ENCODE measurements at regions not wholly inside any gene's neighbourhood (a gene's known extent, or its start where the extent isn't known, plus 50 kb on each side); places are given as distances from the start of the nearest gene placed in this dataset.

- H3K9ac ChIP-seq (replicated peaks in 1 of 4; ENCODE audit: extremely low read depth in 1 of 4, low read depth in 3 of 4, low read length in 3 of 4), result no peak overlapping the region
- POLR2A ChIA-PET (ENCODE audit: partially characterized antibody), result no interaction called here
- no peak for TF ChIP-seq HDAC6 (IDR thresholded peaks at IDR 0.05; ENCODE audit: low read depth, low read length)
- TF ChIP-seq TBP (IDR thresholded peaks at IDR 0.05; ENCODE audit: low read depth, low read length), result no peak
- TF ChIP-seq NANOG (IDR thresholded peaks at IDR 0.05; ENCODE audit: insufficient read depth, low read depth, low read length, poor library complexity, severe bottlenecking), result no peak
- no peak for TF ChIP-seq SAP30 (IDR thresholded peaks at IDR 0.05; ENCODE audit: insufficient read depth, insufficient replicate concordance, low read length)
- TF ChIP-seq CTCF (IDR thresholded peaks at IDR 0.05; ENCODE audit: control extremely low read depth in 1 of 3, insufficient read depth in 1 of 3, low read depth in 1 of 3, low read length in 3 of 3), result no peak
- TF ChIP-seq TAF7 (optimal IDR thresholded peaks at IDR 0.05; ENCODE audit: borderline replicate concordance, low read depth, low read length), result no peak
- TF ChIP-seq USF2 (IDR thresholded peaks at IDR 0.05; ENCODE audit: low read length), result no peak
- TF ChIP-seq HDAC2 (IDR thresholded peaks at IDR 0.05; ENCODE audit: borderline replicate concordance in 1 of 2, low read depth in 2 of 2, low read length in 2 of 2), result no peak
- no peak for TF ChIP-seq JUN (IDR thresholded peaks at IDR 0.05; ENCODE audit: low read depth, low read length)
- no peak for TF ChIP-seq RFX5 (IDR thresholded peaks at IDR 0.05; ENCODE audit: borderline replicate concordance, low read depth, low read length)
Observed at GRCh38 chr5:6202968-6203365, 175.4 kb downstream of the MED10 start.

More at GRCh38 chr5:6202968-6203365, 175.4 kb downstream of the MED10 start:
- no peak overlapping the region for H4K5ac ChIP-seq (ENCODE audit: insufficient read length, low read depth, low read length)
- H3K4ac ChIP-seq (replicated peaks; ENCODE audit: insufficient read length, low read depth, low read length), result no peak overlapping the region
- no peaks in the 10 kb centered on the region for H3K79me2 ChIP-seq (ENCODE audit: control insufficient read depth in 1 of 2, insufficient read depth in 2 of 2, low read length in 2 of 2)
- H3K27me3 ChIP-seq (replicated peaks in 1 of 4; ENCODE audit: control insufficient read depth in 3 of 4, extremely low read depth in 1 of 4, insufficient read depth in 3 of 4, low read length in 3 of 4), result no peaks in the 10 kb centered on the region
- H3K14ac ChIP-seq (ENCODE audit: insufficient read length), result no peak overlapping the region
- no peaks in the 10 kb centered on the region for H3K36me3 ChIP-seq (ENCODE audit: control insufficient read depth in 2 of 4, insufficient read depth in 4 of 4, low read length in 3 of 4)
- no peak for FAIRE-seq
- H2BK120ac ChIP-seq (replicated peaks; ENCODE audit: low read depth, low read length), result no peak overlapping the region
- no peak overlapping the region for H4K8ac ChIP-seq (ENCODE audit: extremely low read depth, insufficient read depth, low read length)
- H2BK12ac ChIP-seq (ENCODE audit: low read depth, low read length), result no peak overlapping the region
- CTCF ChIA-PET (ENCODE audit: partially characterized antibody), result interaction anchor here (0.7 to 1.5 kb wide), 5 partner anchors 9 to 94 kb away, joined by 3 to 4 read pairs (median 3); no protein-coding TSS in a partner anchor
- no peak overlapping the region for H3K18ac ChIP-seq (ENCODE audit: extremely low read depth, low read length)
- peaks cover 3 to 4% of the 10 kb centered on the region in 2 experiments; a peak in 2 of 4 replicates for H3K9me3 ChIP-seq (ENCODE audit: insufficient read depth in 2 of 2, low read depth in 1 of 2, low read length in 1 of 2)
- 94% methylated on average over 4 of the region's 4 CpGs; no CpG with 5 or more reads in 1 of the 2 experiments for WGBS, 2 experiments (ENCODE audit: extremely low coverage in 1 of 2, insufficient coverage in 1 of 2, insufficient read length in 1 of 2, insufficient replicate concordance in 2 of 2, low coverage in 1 of 2, low lambda C conversion rate in 2 of 2, missing lambda C conversion rate in 1 of 2)
- no peak overlapping the region for H2BK20ac ChIP-seq (ENCODE audit: low read length)
- H3K4me2 ChIP-seq (ENCODE audit: insufficient read depth in 1 of 2, low read depth in 2 of 2, low read length in 2 of 2), result no peak overlapping the region
- no peak overlapping the region for H2BK15ac ChIP-seq (ENCODE audit: low read length)
- H3K79me1 ChIP-seq (ENCODE audit: low read depth, low read length), result no peaks in the 10 kb centered on the region
- H3K56ac ChIP-seq (replicated peaks; ENCODE audit: insufficient read length, low read depth, low read length), result no peak overlapping the region
- H3K23me2 ChIP-seq (ENCODE audit: low read depth, low read length), result no peaks in the 10 kb centered on the region
- H3K4me3 ChIP-seq (ENCODE audit: extremely low read depth in 1 of 4, insufficient read depth in 2 of 4, low read depth in 3 of 4, low read length in 4 of 4), result no peak overlapping the region
- H2AFZ ChIP-seq (ENCODE audit: low read length), result no peak overlapping the region
- no peak for DNase-seq (ENCODE audit: low read depth in 1 of 2, low spot score in 2 of 2)
- H2AK5ac ChIP-seq (ENCODE audit: low read depth, low read length), result no peak overlapping the region
- no peak overlapping the region for H3K23ac ChIP-seq (ENCODE audit: insufficient read length)
- peaks cover 0 to 3% (median 0%) of the 10 kb centered on the region in 4 experiments; a peak in 2 of 7 replicates for H3K4me1 ChIP-seq (replicated peaks in 1 of 4; ENCODE audit: control insufficient read depth in 3 of 4, insufficient read depth in 4 of 4, low read length in 3 of 4)
- H4K20me1 ChIP-seq (replicated peaks in 1 of 2; ENCODE audit: control insufficient read depth in 1 of 2, insufficient read depth in 2 of 2, low read length in 2 of 2), result no peaks in the 10 kb centered on the region
- H2BK5ac ChIP-seq (ENCODE audit: low read depth, low read length), result no peak overlapping the region
- no peak overlapping the region for H3K27ac ChIP-seq (ENCODE audit: low read depth, low read length)
- no peak overlapping the region for H4K91ac ChIP-seq (replicated peaks; ENCODE audit: insufficient read length, low read length)

All from H1 (cell line).